SKM-1 (cell line): ENCODE measurements at regions not wholly inside any gene's neighbourhood (a gene's known extent, or its start where the extent isn't known, plus 50 kb on each side); places are given as distances from the start of the nearest gene placed in this dataset.
"Not testable (repeated sequence)": the region's sequence is repeated elsewhere in the genome, so short reads cannot be mapped to it uniquely, and the experiment has no call there.

Experiments
- DNase-seq: peaks from one replicate; lab custom pipeline; 2025; ENCODE audit not compliant: unreplicated experiment; lab: John Stamatoyannopoulos, UW

- no peak for DNase-seq
Measured at GRCh38 chr13:78540058-78540457, 63.3 kb downstream of the POU4F1 start.

DNA sequence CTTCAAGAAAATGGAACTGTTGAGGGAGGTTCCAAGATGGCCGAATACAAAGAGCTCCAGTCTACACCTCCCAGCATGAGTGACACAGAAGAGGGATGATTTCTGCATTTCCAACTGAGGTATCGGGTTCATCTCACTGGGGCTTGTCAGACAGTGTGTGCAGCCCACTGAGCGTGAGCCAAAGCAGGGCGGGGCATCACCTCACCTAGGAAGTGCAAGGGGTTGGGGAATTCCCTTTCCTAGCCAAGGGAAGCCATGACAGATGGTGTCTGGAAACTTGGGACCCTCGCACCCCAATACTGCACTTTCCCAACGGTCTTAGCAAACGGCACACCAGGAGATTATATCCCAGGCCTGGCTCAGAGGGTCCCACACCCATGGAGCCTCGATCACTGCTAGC lies 77.3 kb downstream of the POU4F1 start:
- DNase-seq: not testable (repeated sequence)

DNA sequence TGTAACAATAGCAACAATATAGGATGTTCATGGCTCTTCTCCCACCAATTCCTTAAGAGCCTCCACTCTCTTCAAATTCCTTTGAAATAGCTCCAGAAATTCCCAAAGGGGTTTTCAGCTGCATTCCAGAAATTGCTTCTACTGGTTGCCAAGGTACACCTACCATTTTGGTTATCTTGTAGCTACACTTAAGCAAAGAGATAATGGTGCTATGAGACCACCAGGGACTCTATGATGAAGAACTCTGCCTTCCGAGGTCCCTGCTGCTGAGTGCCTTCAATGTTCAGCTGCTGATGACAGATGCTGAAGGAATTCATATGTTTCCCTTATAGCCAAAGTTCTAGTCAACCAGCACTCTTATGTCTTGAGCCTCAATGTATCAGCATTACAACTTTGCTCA lies 78.4 kb downstream of the POU4F1 start:
- DNase-seq: no peak

DNA sequence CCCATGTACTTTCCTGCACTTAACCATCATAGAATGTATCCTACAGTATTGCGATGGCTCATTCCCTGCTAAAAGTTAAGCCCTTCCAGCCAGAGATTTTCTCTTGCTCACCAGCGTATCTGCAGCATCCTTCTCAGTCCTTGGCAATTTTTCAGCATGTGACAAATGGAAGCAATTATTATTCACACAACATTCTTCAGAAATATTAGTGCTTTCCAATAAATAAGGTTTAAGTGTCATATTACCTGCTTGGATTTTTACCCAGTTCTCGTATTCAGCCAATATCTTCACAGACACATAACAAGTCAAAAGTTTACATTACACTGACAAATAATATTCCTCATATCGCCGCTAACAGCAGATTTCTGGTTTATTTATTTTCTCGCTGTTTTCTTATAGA lies 82.3 kb downstream of the POU4F1 start:
- no peak for DNase-seq

- DNase-seq: no peak
Measured at GRCh38 chr13:78520425-78520824, 82.9 kb downstream of the POU4F1 start.

GRCh38 chr13:78518482-78518881 lies 84.9 kb downstream of the POU4F1 start:
- DNase-seq: not testable (repeated sequence)

GRCh38 chr13:78499802-78500201 lies 103.5 kb downstream of the POU4F1 start:
- DNase-seq: no peak

GRCh38 chr13:78497702-78498355 lies 105.5 kb downstream of the POU4F1 start:
- DNase-seq: no peak

DNA sequence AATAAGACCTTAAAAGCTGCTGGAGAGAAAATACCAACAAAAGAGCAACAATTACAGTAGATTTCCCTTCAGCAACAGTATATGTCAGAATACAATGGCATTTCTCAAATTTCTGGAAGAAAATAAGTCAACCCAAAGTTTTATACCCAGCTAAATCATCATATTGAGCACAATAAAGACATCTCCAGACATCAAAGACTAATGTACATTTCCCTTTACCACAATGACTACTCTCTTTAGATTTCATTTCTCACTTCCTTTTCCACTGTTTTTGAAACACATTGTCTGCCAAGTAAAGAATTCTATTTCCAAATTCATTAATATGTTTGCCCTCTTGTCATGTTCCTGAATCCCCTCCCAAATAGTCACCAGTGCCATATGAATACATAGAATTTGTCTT lies 111.4 kb downstream of the POU4F1 start:
- DNase-seq: no peak

- not testable (repeated sequence) for DNase-seq
Measured at GRCh38 chr13:78490225-78490624, 113.1 kb downstream of the POU4F1 start.

GRCh38 chr13:78487707-78488106 lies 115.6 kb downstream of the POU4F1 start:
- no peak for DNase-seq

DNA sequence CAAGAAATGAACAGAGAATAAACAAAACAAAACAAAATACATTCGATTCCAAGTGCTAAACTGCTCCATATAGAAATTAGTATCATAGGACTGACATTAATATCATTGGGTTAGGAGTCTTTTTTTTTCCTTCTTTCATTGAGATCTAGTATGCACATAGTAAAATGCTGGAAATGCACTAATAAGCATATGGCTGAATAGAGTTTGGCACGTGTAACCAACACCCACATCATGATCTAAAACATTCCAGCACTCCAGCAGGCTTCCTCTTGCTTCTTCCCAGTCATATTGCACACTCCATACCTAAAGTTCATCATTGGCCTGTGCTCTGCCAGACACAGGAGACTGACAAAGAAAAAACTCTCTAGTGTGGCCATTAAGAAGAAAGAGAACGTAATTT lies 117.5 kb downstream of the POU4F1 start:
- no peak for DNase-seq

DNA sequence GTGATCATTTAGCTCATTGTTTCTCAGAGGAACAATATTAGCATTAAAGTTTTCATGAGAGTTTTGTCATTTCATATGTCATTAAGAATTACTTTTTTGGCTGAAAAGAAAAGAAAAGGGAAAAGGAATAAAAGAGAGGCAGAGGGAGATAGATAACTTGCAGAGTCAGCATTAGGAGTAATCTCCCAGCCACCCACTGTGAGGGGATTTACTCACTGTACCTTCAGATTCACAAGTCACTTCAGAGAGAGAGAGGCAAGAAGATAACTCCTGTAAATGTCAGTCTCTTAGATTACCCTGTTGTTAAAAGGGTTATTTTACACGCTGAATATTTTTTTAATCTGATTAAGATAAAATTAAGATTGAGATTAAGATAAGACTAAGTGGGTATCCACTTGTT lies 125.2 kb downstream of the POU4F1 start:
- no peak for DNase-seq

DNA sequence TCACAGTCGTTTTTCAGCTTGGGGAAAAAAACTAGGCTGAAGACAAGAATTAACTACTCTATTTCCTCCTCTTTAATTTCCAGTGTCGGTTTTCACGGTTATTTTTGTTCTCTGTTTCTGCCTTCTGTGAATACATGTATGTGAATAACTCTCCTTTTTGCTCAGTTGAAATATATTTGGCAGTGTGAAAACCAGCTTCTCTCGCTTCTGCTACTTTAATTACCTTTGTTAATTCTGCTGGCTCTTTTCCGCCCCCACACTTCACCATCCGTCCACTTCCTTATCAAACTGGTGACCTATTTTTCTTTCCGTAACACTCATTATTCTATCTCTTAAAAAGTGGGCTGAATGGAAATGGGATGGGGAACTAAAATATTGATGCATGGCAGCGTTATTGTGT lies 126.4 kb downstream of the POU4F1 start:
- DNase-seq: no peak

DNA sequence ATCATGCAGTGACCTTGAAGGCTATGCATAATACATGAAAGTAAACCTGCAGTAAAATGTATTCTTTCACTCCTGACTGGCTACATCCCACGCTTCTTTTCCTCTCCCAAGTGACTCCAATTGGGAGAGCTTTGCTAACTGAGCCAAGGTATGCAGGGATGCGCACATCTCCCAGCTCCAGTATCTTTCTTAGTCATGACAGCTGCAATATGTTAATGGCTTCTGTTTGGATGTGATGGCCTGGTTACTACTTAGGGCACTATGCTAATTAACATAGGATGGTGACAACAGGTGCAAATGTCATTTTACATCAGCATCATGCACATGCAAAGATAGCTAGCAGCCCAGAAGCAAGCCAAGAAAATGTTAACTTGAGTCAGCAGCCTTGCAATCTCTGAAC lies 134.7 kb downstream of the POU4F1 start:
- no peak for DNase-seq

- DNase-seq: no peak
Measured at GRCh38 chr13:78465250-78465649, 138.1 kb downstream of the POU4F1 start.

DNA sequence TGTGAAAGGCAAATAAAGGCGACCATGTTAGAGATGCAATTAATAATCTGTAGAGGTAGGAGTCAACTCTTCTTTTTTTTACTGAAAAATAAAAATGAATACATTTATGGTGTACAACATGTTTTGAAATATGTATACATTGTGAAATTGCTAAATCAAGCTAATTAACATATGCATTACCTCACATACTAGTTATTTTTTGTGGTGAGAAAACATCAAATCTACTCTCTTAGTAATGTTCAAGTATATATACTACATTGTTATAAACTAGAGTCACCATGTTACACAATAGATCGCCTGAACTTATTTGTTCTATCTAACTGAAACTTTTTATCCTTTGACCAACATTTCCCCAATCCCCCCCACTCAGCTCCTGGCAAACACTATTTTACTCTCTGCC lies 143.2 kb downstream of the POU4F1 start:
- no peak for DNase-seq

- no peak for DNase-seq
Measured at GRCh38 chr13:78443839-78444238, 159.5 kb downstream of the POU4F1 start.

DNA sequence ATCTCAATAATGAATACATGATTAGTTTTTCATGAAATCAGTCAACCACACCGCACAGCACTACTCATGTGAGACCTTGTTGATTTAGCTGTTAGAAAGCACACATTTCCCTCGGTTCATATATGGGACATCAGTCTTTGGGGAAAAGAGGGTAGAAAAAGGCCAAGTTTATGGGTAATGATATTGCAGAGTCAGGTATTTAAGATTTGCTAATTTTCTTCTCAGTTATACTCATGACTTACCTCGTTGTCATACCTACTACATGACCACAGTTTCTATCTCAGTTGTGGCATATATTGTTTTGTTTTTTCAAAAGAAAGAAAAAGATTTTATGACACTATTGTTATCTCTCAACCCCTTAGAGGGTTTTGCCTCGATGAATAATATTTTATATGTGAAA lies 165.6 kb downstream of the POU4F1 start:
- DNase-seq: no peak

DNA sequence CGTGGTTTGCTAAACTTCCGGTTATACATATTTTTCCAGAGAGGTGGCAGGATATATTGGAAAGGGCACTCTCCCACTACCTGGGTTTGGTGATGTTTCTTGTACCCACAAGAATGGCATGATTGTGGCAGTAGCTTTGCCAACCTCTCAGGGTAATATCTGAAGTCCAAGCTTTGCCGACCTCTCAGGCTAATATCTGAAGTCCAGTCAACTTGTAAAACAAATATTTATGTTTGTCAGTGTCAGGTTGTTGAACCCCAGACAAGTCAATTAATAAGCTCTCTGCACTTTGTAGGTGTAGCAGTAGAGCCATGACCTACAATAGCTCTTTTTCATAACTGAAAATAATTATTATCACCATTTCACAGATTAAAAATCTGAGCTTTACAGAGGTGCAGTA lies 167.0 kb downstream of the POU4F1 start:
- DNase-seq: no peak

DNA sequence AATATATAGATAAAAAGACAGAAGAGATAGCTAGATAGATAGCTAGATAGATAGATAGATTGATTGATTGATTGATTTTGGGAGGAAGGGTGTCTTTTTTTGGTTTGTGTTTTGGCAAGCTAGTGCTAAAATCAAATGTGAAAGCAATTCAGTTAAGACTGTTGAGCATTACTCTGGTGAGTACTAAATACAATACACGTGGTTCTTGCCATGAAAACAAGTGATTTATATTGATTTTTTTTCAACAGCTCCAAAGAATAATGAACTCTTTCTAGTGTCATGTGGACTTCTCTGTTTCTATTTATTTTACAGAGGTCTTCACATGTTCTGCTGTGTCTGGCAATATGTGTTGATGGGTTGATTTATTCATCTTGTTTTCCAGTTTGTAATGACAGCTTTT lies 172.0 kb downstream of the POU4F1 start:
- DNase-seq: no peak

DNA sequence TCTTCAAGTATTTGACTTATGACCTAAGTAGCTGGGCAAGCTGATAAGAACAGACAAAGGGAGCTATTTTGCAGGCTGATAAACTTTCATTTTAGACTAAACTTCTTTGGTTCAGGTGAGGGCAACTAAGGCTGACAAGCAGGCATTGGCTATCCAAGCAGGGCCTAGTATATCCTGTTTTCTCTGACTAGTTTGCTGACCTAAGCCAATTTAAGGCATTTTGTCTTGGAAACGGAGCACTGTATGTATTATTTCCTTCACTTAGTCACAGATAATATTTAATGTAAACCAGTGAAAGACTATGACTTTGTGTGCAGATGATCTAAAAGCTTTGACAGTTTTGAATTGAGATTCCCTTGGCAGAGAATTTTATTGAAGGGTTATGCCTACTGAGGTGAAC lies 172.5 kb downstream of the POU4F1 start:
- DNase-seq: no peak

DNA sequence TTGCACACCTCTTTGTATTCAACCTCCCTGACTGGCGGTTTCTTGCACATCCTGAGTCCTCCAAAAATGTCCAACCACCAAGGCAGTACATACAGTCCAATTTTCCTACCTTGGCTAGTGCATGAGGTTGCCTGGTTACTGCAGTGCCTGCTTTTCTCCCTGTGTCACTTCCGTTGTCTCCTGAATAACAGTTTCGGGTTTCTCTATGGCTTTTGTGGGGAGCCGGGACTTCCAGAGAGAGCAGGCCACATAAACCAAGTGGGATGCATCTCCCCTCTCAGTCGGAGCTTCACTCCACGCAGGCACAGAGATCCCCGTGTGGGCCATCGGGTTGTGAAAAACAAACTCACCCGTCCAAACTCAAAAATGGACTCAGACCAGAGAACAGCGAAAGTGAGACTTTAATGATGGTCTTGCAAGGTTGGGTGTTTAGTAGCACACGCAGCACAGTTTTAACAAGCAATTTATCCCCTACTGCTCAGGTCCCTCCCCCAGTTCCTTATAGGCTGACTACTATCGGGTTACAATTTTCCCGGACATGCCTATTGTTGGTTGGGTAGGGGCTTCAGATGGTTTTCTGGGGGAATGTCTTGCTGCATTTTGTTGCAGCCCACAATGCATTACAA lies 173.1 kb downstream of the POU4F1 start:
- DNase-seq: no peak
